ENCODE measurements at regions not wholly inside any gene's neighbourhood (a gene's known extent, or its start where the extent isn't known, plus 50 kb on each side); places are given as distances from the start of the nearest gene placed in this dataset.

DNA sequence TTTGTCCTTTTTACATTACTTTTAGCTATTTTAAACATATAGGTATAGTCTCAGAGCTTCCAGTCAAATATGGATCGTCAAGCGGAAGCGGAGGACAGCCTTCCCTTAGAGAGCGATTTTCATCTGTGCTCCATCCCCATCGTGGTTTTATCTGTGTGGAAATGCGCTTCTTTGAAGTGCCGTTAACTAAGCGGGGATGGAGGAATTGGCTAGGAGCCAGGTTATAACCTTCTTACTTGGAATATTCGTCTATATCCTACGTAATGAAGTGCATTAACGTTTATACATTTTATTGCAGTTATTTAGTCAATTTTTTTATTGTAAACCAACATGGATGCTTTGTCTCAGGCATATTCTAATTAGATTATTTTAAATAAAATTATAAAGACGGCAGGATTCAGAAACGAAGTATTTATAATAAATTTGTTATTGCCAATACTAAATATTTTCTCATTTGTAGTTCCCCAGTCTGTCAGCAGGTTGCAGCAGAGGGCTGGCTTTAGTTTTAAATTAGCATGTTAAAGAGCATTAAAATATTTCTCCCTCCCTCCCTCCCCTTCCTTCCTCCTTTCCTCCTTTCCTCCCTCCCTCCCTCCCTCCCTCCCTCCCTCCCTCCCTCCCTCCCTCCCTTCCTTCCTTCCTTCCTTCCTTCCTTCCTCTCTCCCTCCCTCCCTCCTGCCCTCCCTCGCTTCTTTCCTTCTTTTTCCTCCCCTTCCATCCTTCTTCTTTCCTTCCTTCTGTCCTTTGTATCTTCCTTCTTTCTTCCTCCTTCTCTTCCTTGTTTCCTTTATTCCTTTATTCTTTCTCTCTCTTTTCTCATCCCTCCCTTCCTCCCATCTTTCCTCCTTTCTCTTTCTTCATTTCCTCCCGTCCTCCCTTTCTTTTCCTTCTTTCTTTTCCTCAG lies 80.6 kb upstream of the DOCK10 start:
- TF ChIP-seq POLR2A (IDR thresholded peaks at IDR 0.05; ENCODE audit: low read length) (no peak), GATA1 (IDR thresholded peaks at IDR 0.05; ENCODE audit: low read depth, low read length) (no peak)
